GM12875 (cell line): ENCODE measurements at regions not wholly inside any gene's neighbourhood (a gene's known extent, or its start where the extent isn't known, plus 50 kb on each side); places are given as distances from the start of the nearest gene placed in this dataset.

Experiments used
- H3K4me3 ChIP-seq: one replicate; pipeline ENCODE4 v1.5.1; 2011; ENCODE audit warnings: low read depth, low read length, control low read depth
- TF ChIP-seq, protein P1 (sequence below): IDR thresholded peaks from 2 replicates; pipeline ENCODE4 v1.5.1; 2011; ENCODE audit warnings: low read depth, mild to moderate bottlenecking, control low read depth, inconsistent platforms, low read length, moderate library complexity, borderline replicate concordance; ENCODE audit not compliant: insufficient read depth

GRCh38 chr9:79352322-79352721 is 219.4 kb upstream of the TLE4 start:
- H3K4me3 ChIP-seq, result no peak overlapping the region
- TF ChIP-seq, protein P1, sequence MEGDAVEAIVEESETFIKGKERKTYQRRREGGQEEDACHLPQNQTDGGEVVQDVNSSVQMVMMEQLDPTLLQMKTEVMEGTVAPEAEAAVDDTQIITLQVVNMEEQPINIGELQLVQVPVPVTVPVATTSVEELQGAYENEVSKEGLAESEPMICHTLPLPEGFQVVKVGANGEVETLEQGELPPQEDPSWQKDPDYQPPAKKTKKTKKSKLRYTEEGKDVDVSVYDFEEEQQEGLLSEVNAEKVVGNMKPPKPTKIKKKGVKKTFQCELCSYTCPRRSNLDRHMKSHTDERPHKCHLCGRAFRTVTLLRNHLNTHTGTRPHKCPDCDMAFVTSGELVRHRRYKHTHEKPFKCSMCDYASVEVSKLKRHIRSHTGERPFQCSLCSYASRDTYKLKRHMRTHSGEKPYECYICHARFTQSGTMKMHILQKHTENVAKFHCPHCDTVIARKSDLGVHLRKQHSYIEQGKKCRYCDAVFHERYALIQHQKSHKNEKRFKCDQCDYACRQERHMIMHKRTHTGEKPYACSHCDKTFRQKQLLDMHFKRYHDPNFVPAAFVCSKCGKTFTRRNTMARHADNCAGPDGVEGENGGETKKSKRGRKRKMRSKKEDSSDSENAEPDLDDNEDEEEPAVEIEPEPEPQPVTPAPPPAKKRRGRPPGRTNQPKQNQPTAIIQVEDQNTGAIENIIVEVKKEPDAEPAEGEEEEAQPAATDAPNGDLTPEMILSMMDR, result no peak

GRCh38 chr9:79353856-79354520 is 217.8 kb upstream of the TLE4 start:
- TF ChIP-seq, protein P1, result no peak
- H3K4me3 ChIP-seq, result no peak overlapping the region

DNA sequence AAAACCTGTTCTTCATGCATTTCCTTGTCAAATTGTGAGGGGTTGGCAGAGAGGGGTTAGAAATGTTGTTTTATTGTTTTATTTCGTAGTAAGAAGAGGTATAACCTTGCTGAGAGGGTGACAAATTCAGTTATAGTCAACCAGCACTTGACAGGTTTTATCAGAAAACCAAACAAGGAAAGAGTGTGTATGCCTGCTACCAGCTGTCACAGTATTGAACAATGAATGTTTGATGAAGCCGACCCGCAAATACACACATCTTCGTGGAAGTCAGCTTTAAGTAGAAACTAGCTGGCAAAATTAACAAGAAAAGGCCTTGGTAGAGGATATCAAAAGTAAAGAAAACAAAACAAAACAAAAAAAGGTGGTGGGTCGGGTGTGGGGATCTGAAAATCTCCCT is 214.6 kb upstream of the TLE4 start:
- no peak overlapping the region for H3K4me3 ChIP-seq
- TF ChIP-seq, protein P1, result no peak

GRCh38 chr9:79357616-79358015 is 214.1 kb upstream of the TLE4 start:
- TF ChIP-seq, protein P1, result no peak
- H3K4me3 ChIP-seq, result no peak overlapping the region

- TF ChIP-seq, protein P1, result no peak
These were observed 211.1 kb upstream of the TLE4 start for GRCh38 chr9:79360387-79361347.

GRCh38 chr9:79362100-79363081 is 209.4 kb upstream of the TLE4 start:
- no peak overlapping the region for H3K4me3 ChIP-seq
- TF ChIP-seq, protein P1, result no peak

More at GRCh38 chr9:79360387-79361347, 211.1 kb upstream of the TLE4 start:
- H3K4me3 ChIP-seq, result no peak overlapping the region
